Choroid plexus epithelial cell (primary cell): ENCODE measurements at regions not wholly inside any gene's neighbourhood (a gene's known extent, or its start where the extent isn't known, plus 50 kb on each side); places are given as distances from the start of the nearest gene placed in this dataset.

ENCODE experiments used
- DNase-seq: peaks from one replicate; pipeline ENCODE4 v3.0.0-alpha.2; 2010; ENCODE audit warnings: low read depth
- H3K4me3 ChIP-seq: 2 replicates; pipeline ENCODE4 v1.5.1; 2011; ENCODE audit warnings: low read depth, mild to moderate bottlenecking, control low read depth, low read length, moderate library complexity
- CTCF ChIP-seq: conservative IDR thresholded peaks from 2 replicates; pipeline ENCODE4 v1.5.1; 2011; ENCODE audit warnings: low read depth, mild to moderate bottlenecking, control low read depth, inconsistent platforms, low read length, moderate library complexity

GRCh38 chr4:120228086-120228485 is 161.4 kb upstream of the MAD2L1 start:
- TF ChIP-seq CTCF, result no peak
- DNase-seq, result peak; percentile 49
- no peak overlapping the region for H3K4me3 ChIP-seq

GRCh38 chr4:120227554-120227953 is 160.9 kb upstream of the MAD2L1 start:
- no peak for DNase-seq
- no peak overlapping the region for H3K4me3 ChIP-seq
- TF ChIP-seq CTCF, result no peak

GRCh38 chr4:120225527-120225926 is 158.9 kb upstream of the MAD2L1 start:
- H3K4me3 ChIP-seq, result no peak overlapping the region
- no peak for DNase-seq
- no peak for TF ChIP-seq CTCF

GRCh38 chr4:120218981-120219380 is 152.3 kb upstream of the MAD2L1 start:
- no peak for TF ChIP-seq CTCF
- no peak overlapping the region for H3K4me3 ChIP-seq
- DNase-seq, result no peak

- no peak for TF ChIP-seq CTCF
- no peak for DNase-seq
- no peak overlapping the region for H3K4me3 ChIP-seq
These were observed 148.7 kb upstream of the MAD2L1 start for GRCh38 chr4:120215350-120215749.

GRCh38 chr4:120211408-120212015 is 144.9 kb upstream of the MAD2L1 start:
- H3K4me3 ChIP-seq, result no peak overlapping the region
- TF ChIP-seq CTCF, result no peak
- DNase-seq, result no peak

- H3K4me3 ChIP-seq, result no peak overlapping the region
- no peak for TF ChIP-seq CTCF
- no peak for DNase-seq
These were observed 143.1 kb upstream of the MAD2L1 start for GRCh38 chr4:120209706-120210105.
